ENCODE measurements at regions not wholly inside any gene's neighbourhood (a gene's known extent, or its start where the extent isn't known, plus 50 kb on each side); places are given as distances from the start of the nearest gene placed in this dataset.

DNA sequence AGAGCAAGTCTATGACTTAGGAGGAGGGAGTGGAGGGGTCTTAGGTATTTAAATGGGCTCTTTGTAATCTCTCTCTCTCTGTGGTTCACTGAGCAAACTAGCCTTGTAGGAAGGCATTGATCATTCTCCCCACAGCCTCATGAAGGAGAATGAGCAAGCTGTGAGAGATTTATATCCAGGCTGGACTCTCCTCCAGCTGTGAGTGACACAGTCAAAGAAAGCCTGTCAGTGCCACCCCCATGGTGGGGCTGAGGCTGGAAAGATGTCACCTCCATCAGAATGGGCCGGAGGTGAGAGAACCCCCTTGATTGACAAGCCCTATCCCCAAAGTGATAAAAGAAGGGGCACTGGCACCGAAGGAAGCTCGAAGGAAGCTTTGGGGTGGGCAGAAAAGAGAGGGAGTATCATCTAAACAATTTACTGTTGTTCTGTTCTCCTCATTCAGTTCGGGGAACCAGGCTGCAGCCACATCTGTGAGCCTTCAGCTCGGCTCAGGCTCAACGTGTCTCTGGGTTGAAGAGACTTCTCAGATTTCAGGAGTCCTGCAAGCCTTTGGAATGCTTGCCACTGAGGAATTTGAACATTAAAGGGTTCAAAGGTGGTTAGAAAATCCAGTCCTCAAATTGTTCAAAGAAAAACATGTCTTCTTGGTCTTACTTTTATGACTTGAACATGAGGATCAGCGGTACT is 538.2 kb upstream of the ZNF462 start:
- DNase-seq (ENCODE audit: low spot score): peak; percentile 59

DNA sequence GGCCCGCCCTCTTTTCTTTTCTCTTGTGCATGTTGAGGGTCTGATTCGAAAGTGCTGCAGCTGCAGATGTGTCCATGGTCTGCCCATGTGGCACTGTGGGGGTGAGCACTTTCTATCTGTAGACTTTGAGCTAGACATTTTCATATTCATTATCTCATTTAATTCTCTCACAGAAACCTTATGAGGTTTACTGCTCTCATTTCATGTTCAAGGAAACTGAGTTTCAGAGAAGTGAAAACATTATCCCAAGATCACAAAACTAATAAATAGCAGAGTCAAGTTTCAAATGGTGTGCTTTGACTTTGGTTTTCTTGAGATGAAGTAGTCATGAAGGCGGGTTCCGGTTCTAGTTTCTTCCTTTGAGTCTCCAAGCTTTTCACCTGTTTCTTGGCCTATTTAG is 536.5 kb upstream of the ZNF462 start:
- no peak for DNase-seq (ENCODE audit: low spot score)

- no peak for DNase-seq (ENCODE audit: low spot score)
Measured at GRCh38 chr9:106333481-106333880, 529.5 kb upstream of the ZNF462 start.

- no peak for DNase-seq (ENCODE audit: low spot score)
Measured at GRCh38 chr9:106334081-106334480, 528.9 kb upstream of the ZNF462 start.

DNA sequence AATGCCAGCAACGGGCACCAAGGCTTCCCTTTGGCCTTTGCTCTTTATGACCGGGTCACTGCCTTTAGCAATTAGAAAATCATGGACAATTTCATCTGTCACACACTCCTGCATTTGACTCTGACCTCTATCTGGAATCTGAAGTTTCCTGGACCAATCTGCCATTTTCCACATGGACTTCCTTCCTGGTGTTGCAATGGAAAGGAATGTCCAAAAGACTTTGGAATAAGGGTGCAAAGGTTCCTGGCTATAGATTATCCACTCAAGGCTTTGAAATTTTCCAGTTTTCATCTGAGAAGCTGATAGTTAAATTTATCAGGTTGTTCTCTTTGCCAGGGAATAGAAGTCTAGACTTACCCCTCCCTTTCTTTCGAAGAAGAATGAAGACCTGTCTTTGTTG is 523.1 kb upstream of the ZNF462 start:
- DNase-seq (ENCODE audit: low spot score): no peak

DNA sequence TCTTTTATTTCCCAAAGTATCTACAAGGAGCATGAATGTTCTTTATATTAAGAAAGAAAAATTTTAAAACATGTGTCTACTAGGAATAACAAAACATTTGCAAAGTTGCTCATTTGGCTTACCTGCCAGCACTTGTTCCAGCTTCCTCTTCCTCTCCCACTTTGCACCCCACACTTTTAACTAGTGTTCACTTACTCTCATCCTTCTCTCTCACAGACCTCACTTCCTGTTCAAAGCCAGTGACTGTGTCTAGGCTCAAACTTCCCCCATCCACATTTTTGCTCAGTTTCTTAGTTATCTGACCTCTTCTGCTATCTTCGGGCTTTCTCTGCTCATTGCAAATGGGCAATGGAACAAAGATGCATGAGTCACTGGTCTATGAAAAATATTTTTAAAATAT is 512.2 kb upstream of the ZNF462 start:
- no peak for DNase-seq (ENCODE audit: low spot score)

- DNase-seq (ENCODE audit: low spot score): no peak
Measured at GRCh38 chr9:106356924-106357323, 506.0 kb upstream of the ZNF462 start.

DNA sequence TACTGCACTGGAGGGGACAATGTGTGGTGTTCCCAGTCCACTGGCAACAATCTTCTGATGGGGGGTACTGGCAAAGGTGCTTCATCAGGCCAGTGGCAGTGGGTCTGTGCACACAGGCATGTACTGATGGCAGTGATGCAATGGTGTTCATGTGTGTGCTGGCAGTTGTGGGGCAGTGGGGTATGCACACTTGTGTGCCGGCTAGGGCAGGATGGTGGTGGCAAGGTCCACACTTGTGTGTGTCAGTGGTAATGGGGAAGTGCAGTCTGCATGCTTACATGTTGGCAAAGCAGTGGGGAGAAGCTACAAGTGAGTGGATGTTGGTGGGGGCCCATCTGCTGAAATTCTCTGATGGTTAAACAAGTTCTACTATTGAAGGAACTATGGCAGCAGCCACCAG is 504.6 kb upstream of the ZNF462 start:
- no peak for DNase-seq (ENCODE audit: low spot score)

- DNase-seq (ENCODE audit: low spot score): no peak
Measured at GRCh38 chr9:106376689-106377088, 486.3 kb upstream of the ZNF462 start.

DNA sequence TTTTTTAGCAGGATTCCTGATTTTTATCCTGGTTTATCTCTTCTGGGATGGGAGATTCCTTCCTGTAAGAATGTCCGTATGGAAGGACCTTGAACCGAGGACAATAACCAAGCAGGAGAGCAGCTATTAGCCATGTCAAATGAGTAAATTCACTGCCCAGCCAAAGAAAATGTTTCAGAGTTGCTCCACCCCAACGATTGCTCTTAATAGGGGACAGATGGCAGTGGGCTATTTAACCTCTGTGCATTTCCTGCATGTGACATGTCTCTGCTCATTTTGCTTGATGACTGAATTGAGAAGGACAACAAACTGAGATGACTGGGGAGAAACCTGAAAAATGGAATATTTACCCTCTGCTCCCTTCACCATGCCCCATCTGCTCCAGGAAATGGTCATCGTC is 479.9 kb upstream of the ZNF462 start:
- DNase-seq (ENCODE audit: low spot score): no peak

GRCh38 chr9:106387965-106388364 is 475.0 kb upstream of the ZNF462 start:
- DNase-seq (ENCODE audit: low spot score): no peak

- DNase-seq (ENCODE audit: low spot score): no peak
Measured at GRCh38 chr9:106393226-106393625, 469.7 kb upstream of the ZNF462 start.

- DNase-seq (ENCODE audit: low spot score): no peak
Measured at GRCh38 chr9:106400170-106400569, 462.8 kb upstream of the ZNF462 start.

- no peak for DNase-seq (ENCODE audit: low spot score)
Measured at GRCh38 chr9:106400950-106401349, 462.0 kb upstream of the ZNF462 start.

DNA sequence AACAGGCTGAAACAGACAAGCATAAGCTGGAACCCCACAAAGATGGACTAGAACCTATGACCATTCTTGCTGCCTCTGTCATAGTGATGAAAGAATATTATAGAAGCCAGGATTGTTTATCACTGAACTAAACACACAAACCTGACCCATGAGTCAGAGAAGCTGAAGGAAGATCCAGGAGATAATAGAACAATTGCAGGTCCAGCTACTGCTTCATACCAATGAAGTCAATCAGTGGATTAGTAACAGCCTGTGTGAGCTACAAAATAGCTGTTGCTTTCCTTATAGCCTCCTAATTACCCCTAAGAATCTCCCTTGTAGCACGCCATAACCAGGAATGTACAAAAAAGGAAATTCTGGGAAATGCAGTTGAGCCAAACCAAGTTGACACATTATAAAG is 459.9 kb upstream of the ZNF462 start:
- DNase-seq (ENCODE audit: low spot score): no peak

- DNase-seq (ENCODE audit: low spot score): no peak
Measured at GRCh38 chr9:106404137-106404536, 458.8 kb upstream of the ZNF462 start.

GRCh38 chr9:106405871-106406435 is 457.0 kb upstream of the ZNF462 start:
- DNase-seq (ENCODE audit: low spot score): no peak

GRCh38 chr9:106414042-106414441 is 448.9 kb upstream of the ZNF462 start:
- DNase-seq (ENCODE audit: low spot score): no peak

GRCh38 chr9:106417685-106418084 is 445.3 kb upstream of the ZNF462 start:
- no peak for DNase-seq (ENCODE audit: low spot score)

- DNase-seq (ENCODE audit: low spot score): no peak
Measured at GRCh38 chr9:106419829-106420228, 443.1 kb upstream of the ZNF462 start.

DNA sequence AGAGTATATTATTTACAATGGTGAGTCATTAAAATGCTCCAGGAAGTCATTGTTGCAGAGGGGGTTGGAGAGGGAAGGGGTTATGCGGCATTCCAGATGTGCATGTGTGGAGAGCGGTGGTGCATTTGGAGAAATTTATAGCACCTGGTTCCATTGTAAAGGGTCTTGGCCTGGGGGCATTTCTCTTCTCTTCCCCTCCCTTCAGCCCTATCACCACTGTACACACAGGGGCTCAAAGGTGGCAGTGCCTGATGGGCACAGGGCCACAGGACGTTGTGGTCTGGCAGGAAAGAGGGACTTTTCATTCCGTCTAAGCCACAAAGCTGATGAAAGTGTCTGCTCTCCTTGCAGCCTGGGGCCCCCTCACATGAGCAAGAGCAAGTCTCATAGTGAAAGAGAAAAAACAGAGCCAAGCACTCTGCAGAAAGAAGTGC is 442.4 kb upstream of the ZNF462 start:
- no peak for DNase-seq (ENCODE audit: low spot score)

DNA sequence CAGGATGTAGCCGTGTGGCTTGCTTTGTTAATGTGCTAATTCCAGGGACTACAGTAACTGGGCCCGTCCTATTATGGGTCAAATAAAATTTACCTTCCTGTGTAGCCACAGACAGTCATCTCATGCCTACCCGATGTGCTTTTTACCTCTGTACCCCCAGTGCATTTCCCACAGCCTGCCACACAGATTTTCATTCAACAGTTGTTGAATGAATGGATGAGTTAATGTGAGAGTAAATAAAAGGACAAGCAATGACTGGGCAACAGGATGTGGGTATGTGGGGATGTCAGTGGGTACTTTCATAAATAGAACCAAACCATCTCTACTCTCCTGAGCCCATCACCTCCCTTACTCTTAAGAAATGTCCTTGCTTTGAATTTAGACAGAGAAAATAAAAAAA is 441.2 kb upstream of the ZNF462 start:
- no peak for DNase-seq (ENCODE audit: low spot score)

- no peak for DNase-seq (ENCODE audit: low spot score)
Measured at GRCh38 chr9:106423575-106423974, 439.4 kb upstream of the ZNF462 start.

DNA sequence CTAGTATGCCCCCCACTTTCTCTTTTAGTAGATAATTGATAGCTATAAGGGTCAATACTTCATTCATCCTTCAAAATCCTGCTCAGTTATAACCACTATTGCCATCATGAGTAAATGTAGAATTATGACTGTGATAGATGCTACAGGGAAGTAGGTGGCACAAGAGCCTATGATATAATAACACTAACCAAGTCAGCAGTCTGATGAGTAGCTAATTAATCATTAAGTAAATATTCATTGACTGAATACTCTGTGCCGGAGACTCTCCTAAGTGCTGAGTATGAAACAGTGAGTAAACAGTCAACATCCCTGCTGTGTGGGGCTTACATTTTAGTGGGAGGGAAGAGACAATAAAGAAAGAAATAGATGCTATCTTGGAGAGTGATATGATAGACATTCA is 430.3 kb upstream of the ZNF462 start:
- DNase-seq (ENCODE audit: low spot score): no peak

All from pons (tissue), 1 donor.